ENCODE measurements at regions not wholly inside any gene's neighbourhood (a gene's known extent, or its start where the extent isn't known, plus 50 kb on each side); places are given as distances from the start of the nearest gene placed in this dataset.

- H3K9me3 Mint-ChIP-seq, result no peaks in the 10 kb centered on the region
- no peaks in the 10 kb centered on the region for H3K27me3 Mint-ChIP-seq
- no peaks in the 10 kb centered on the region for H3K4me1 Mint-ChIP-seq (ENCODE audit: unreplicated experiment)
- H3K4me3 Mint-ChIP-seq, result no peak overlapping the region
- no peak for TF ChIP-seq CTCF (conservative IDR thresholded peaks at IDR 0.05)
- no peak for DNase-seq (ENCODE audit: extremely low spot score, unreplicated experiment)
- no peak overlapping the region for H3K27ac Mint-ChIP-seq
- H3K36me3 Mint-ChIP-seq, result no peaks in the 10 kb centered on the region
These were observed 228.6 kb upstream of the BCOR start for GRCh38 chrX:40326186-40326965.

- H3K4me1 Mint-ChIP-seq (ENCODE audit: unreplicated experiment), result no peaks in the 10 kb centered on the region
- no peak for TF ChIP-seq CTCF (conservative IDR thresholded peaks at IDR 0.05)
- no peak overlapping the region for H3K27ac Mint-ChIP-seq
- no peak overlapping the region for H3K4me3 Mint-ChIP-seq
- DNase-seq (ENCODE audit: extremely low spot score, unreplicated experiment), result no peak
- H3K9me3 Mint-ChIP-seq, result no peaks in the 10 kb centered on the region
- no peaks in the 10 kb centered on the region for H3K36me3 Mint-ChIP-seq
- no peaks in the 10 kb centered on the region for H3K27me3 Mint-ChIP-seq
These were observed 227.4 kb upstream of the BCOR start for GRCh38 chrX:40325161-40325560.

- TF ChIP-seq CTCF (conservative IDR thresholded peaks at IDR 0.05), result no peak
- Mint-ChIP-seq H3K9me3 (no peaks in the 10 kb centered on the region), H3K36me3 (no peaks in the 10 kb centered on the region), H3K4me3 (no peak overlapping the region), H3K27ac (no peak overlapping the region), H3K4me1 (ENCODE audit: unreplicated experiment) (no peaks in the 10 kb centered on the region), H3K27me3 (no peaks in the 10 kb centered on the region)
- no peak for DNase-seq (ENCODE audit: extremely low spot score, unreplicated experiment)
These were observed 226.2 kb upstream of the BCOR start for GRCh38 chrX:40323977-40324376.

GRCh38 chrX:40320819-40321218, 223.1 kb upstream of the BCOR start:
- Mint-ChIP-seq H3K9me3 (peaks cover 8% of the 10 kb centered on the region), H3K36me3 (no peaks in the 10 kb centered on the region), H3K4me1 (ENCODE audit: unreplicated experiment) (peaks cover 7% of the 10 kb centered on the region), H3K4me3 (no peak overlapping the region), H3K27ac (no peak overlapping the region), H3K27me3 (no peaks in the 10 kb centered on the region)
- TF ChIP-seq CTCF (conservative IDR thresholded peaks at IDR 0.05), result no peak
- no peak for DNase-seq (ENCODE audit: extremely low spot score, unreplicated experiment)

- no peak overlapping the region for H3K27ac Mint-ChIP-seq
- no peaks in the 10 kb centered on the region for H3K36me3 Mint-ChIP-seq
- TF ChIP-seq CTCF (conservative IDR thresholded peaks at IDR 0.05), result no peak
- no peaks in the 10 kb centered on the region for H3K27me3 Mint-ChIP-seq
- no peak overlapping the region for H3K4me3 Mint-ChIP-seq
- no peak for DNase-seq (ENCODE audit: extremely low spot score, unreplicated experiment)
- peaks cover 10% of the 10 kb centered on the region for H3K9me3 Mint-ChIP-seq
- H3K4me1 Mint-ChIP-seq (ENCODE audit: unreplicated experiment), result peaks cover 7% of the 10 kb centered on the region
These were observed 221.0 kb upstream of the BCOR start for GRCh38 chrX:40318801-40319200.
